ENCODE measurements at regions not wholly inside any gene's neighbourhood (a gene's known extent, or its start where the extent isn't known, plus 50 kb on each side); places are given as distances from the start of the nearest gene placed in this dataset.

- TF ChIP-seq LEF1 (IDR thresholded peaks at IDR 0.05; ENCODE audit: borderline replicate concordance) (no peak), ARNT (IDR thresholded peaks at IDR 0.05) (no peak), HDGF (IDR thresholded peaks at IDR 0.05; ENCODE audit: borderline replicate concordance) (no peak), FOXA1 (IDR thresholded peaks at IDR 0.05) (no peak), NFRKB (IDR thresholded peaks at IDR 0.05) (no peak), L3MBTL2 (conservative IDR thresholded peaks at IDR 0.05) (no peak), CTBP1 (IDR thresholded peaks at IDR 0.05; ENCODE audit: borderline replicate concordance) (no peak), ZNF384 (IDR thresholded peaks at IDR 0.05) (no peak), TARDBP (IDR thresholded peaks at IDR 0.05) (no peak), FOXK2 (IDR thresholded peaks at IDR 0.05) (no peak), SP1 (IDR thresholded peaks at IDR 0.05) (no peak), PKNOX1 (IDR thresholded peaks at IDR 0.05) (no peak), FOXM1 (IDR thresholded peaks at IDR 0.05; ENCODE audit: borderline replicate concordance) (no peak), ELF4 (IDR thresholded peaks at IDR 0.05) (no peak)
- no peak for DNase-seq (ENCODE audit: extremely low spot score)
- CTCF ChIA-PET = interaction anchor here (0.8 to 1.5 kb wide), 2 partner anchors 19 to 50 kb away, joined by 3 to 4 read pairs; no protein-coding TSS in a partner anchor
- POLR2A ChIA-PET = no interaction called here
Observed at GRCh38 chr9:134267881-134268724, 58.2 kb upstream of the RXRA start.

GRCh38 chr9:134268747-134269146 is 57.5 kb upstream of the RXRA start:
- DNase-seq (ENCODE audit: extremely low spot score) = no peak
- TF ChIP-seq SP1 (IDR thresholded peaks at IDR 0.05) (no peak), TARDBP (IDR thresholded peaks at IDR 0.05) (no peak), FOXK2 (IDR thresholded peaks at IDR 0.05) (no peak), NFRKB (IDR thresholded peaks at IDR 0.05) (no peak), ZNF384 (IDR thresholded peaks at IDR 0.05) (no peak), FOXM1 (IDR thresholded peaks at IDR 0.05; ENCODE audit: borderline replicate concordance) (no peak), ELF4 (IDR thresholded peaks at IDR 0.05) (no peak)
- CTCF ChIA-PET = interaction anchor here (0.8 kb wide), 1 partner anchor 51 kb away, joined by 4 read pairs; no protein-coding TSS in a partner anchor
- POLR2A ChIA-PET = no interaction called here

- ChIA-PET CTCF (no interaction called here), POLR2A (no interaction called here)
- no peak for TF ChIP-seq CTBP1 (IDR thresholded peaks at IDR 0.05; ENCODE audit: borderline replicate concordance)
- TF ChIP-seq ZNF384 (IDR thresholded peaks at IDR 0.05) = no peak
- TF ChIP-seq SP1 (IDR thresholded peaks at IDR 0.05) = no peak
- TF ChIP-seq PKNOX1 (IDR thresholded peaks at IDR 0.05) = no peak
- no peak for TF ChIP-seq L3MBTL2 (conservative IDR thresholded peaks at IDR 0.05)
- no peak for TF ChIP-seq SUZ12 (IDR thresholded peaks at IDR 0.05)
- TF ChIP-seq FOXK2 (IDR thresholded peaks at IDR 0.05) = no peak
- no peak for TF ChIP-seq LEF1 (IDR thresholded peaks at IDR 0.05; ENCODE audit: borderline replicate concordance)
- TF ChIP-seq ELF4 (IDR thresholded peaks at IDR 0.05) = no peak
- TF ChIP-seq NFRKB (IDR thresholded peaks at IDR 0.05) = no peak
- TF ChIP-seq BHLHE40 (IDR thresholded peaks at IDR 0.05; ENCODE audit: borderline replicate concordance) = no peak
- TF ChIP-seq HDGF (IDR thresholded peaks at IDR 0.05; ENCODE audit: borderline replicate concordance) = no peak
- TF ChIP-seq FOXM1 (IDR thresholded peaks at IDR 0.05; ENCODE audit: borderline replicate concordance) = no peak
- no peak for TF ChIP-seq TARDBP (IDR thresholded peaks at IDR 0.05)
- no peak for TF ChIP-seq FOXA1 (IDR thresholded peaks at IDR 0.05)
- TF ChIP-seq ARNT (IDR thresholded peaks at IDR 0.05) = no peak
- DNase-seq (ENCODE audit: extremely low spot score) = no peak
Observed at GRCh38 chr9:134271338-134272301, 54.6 kb upstream of the RXRA start.

GRCh38 chr9:134272302-134273023 is 53.8 kb upstream of the RXRA start:
- CTCF ChIA-PET = no interaction called here

GRCh38 chr9:134273647-134274046 is 52.6 kb upstream of the RXRA start:
- DNase-seq (ENCODE audit: extremely low spot score) = no peak
- CTCF ChIA-PET = no interaction called here
- TF ChIP-seq HDGF (IDR thresholded peaks at IDR 0.05; ENCODE audit: borderline replicate concordance) = no peak
- TF ChIP-seq ELF4 (IDR thresholded peaks at IDR 0.05) = no peak
- no peak for TF ChIP-seq LEF1 (IDR thresholded peaks at IDR 0.05; ENCODE audit: borderline replicate concordance)
- no peak for TF ChIP-seq TARDBP (IDR thresholded peaks at IDR 0.05)
- TF ChIP-seq SP1 (IDR thresholded peaks at IDR 0.05) = no peak
- TF ChIP-seq NFRKB (IDR thresholded peaks at IDR 0.05) = no peak
- TF ChIP-seq L3MBTL2 (conservative IDR thresholded peaks at IDR 0.05) = no peak
- TF ChIP-seq BHLHE40 (IDR thresholded peaks at IDR 0.05; ENCODE audit: borderline replicate concordance) = no peak
- TF ChIP-seq PKNOX1 (IDR thresholded peaks at IDR 0.05) = no peak
- TF ChIP-seq CTBP1 (IDR thresholded peaks at IDR 0.05; ENCODE audit: borderline replicate concordance) = no peak
- TF ChIP-seq SUZ12 (IDR thresholded peaks at IDR 0.05) = no peak
- no peak for TF ChIP-seq FOXA1 (IDR thresholded peaks at IDR 0.05)
- TF ChIP-seq ARNT (IDR thresholded peaks at IDR 0.05) = no peak
- no peak for TF ChIP-seq FOXM1 (IDR thresholded peaks at IDR 0.05; ENCODE audit: borderline replicate concordance)
- POLR2A ChIA-PET = no interaction called here

More at GRCh38 chr9:134272302-134273023, 53.8 kb upstream of the RXRA start:
- no peak for TF ChIP-seq ELF4 (IDR thresholded peaks at IDR 0.05)
- TF ChIP-seq FOXM1 (IDR thresholded peaks at IDR 0.05; ENCODE audit: borderline replicate concordance) = no peak
- TF ChIP-seq LEF1 (IDR thresholded peaks at IDR 0.05; ENCODE audit: borderline replicate concordance) = no peak
- TF ChIP-seq FOXK2 (IDR thresholded peaks at IDR 0.05) = no peak
- TF ChIP-seq CTBP1 (IDR thresholded peaks at IDR 0.05; ENCODE audit: borderline replicate concordance) = no peak
- DNase-seq (ENCODE audit: extremely low spot score) = no peak
- POLR2A ChIA-PET = no interaction called here
